Common myeloid progenitor, CD34-positive (primary cell): ENCODE measurements at regions not wholly inside any gene's neighbourhood (a gene's known extent, or its start where the extent isn't known, plus 50 kb on each side); places are given as distances from the start of the nearest gene placed in this dataset.

ENCODE experiments used
- CTCF ChIA-PET: fragments of 350-600 bp; sonication (Branson Sonifier 250); formaldehyde crosslinking; loops from one replicate; lab custom pipeline; 2021; ENCODE audit warnings: antibody characterized with exemption; lab: Charles Lee
- POLR2A ChIA-PET: fragments of 350-600 bp; sonication (Branson Sonifier 250); formaldehyde crosslinking; loops from one replicate; lab custom pipeline; 2021; ENCODE audit warnings: antibody characterized with exemption; lab: Charles Lee
- DNase-seq, 3 donors: peaks; one replicate each; pipeline versions ENCODE4 v3.0.0 to v3.0.0-alpha.2; 2013
- H3K27ac ChIP-seq, 2 experiments: 1 replicate in 1 of 2; 2 replicates in 1 of 2; pipeline ENCODE4 v1.7.0; 2013; ENCODE audit warnings: inconsistent platforms in 2 of 2, low read length in 2 of 2, mild to moderate bottlenecking in 2 of 2, low read depth in 1 of 2, moderate library complexity in 1 of 2; ENCODE audit not compliant: severe bottlenecking in 2 of 2, insufficient read depth in 1 of 2, poor library complexity in 1 of 2
- H3K27me3 ChIP-seq, 5 experiments: replicated peaks in 2 of 5; 1 replicate in 3 of 5; 2 replicates in 2 of 5; pipeline versions ENCODE4 v1.6.1 to v1.7.0; 2013; ENCODE audit warnings: low read length in 4 of 5, mild to moderate bottlenecking in 2 of 5, moderate library complexity in 2 of 5, inconsistent platforms in 1 of 5; ENCODE audit not compliant: insufficient read depth in 5 of 5, control insufficient read depth in 4 of 5
- H3K36me3 ChIP-seq, 4 experiments: 1 replicate in 2 of 4; 2 replicates in 2 of 4; pipeline versions ENCODE4 v1.6.1 to v1.7.0; 2013; ENCODE audit warnings: low read length in 3 of 4, control low read depth in 1 of 4, mild to moderate bottlenecking in 1 of 4; ENCODE audit not compliant: control insufficient read depth in 4 of 4, insufficient read depth in 4 of 4
- H3K4me1 ChIP-seq, 4 experiments: 1 replicate in 3 of 4; 2 replicates in 1 of 4; pipeline versions ENCODE4 v1.6.1 to v1.7.1; 2013; ENCODE audit warnings: low read length in 3 of 4, mild to moderate bottlenecking in 3 of 4, control low read depth in 1 of 4, inconsistent platforms in 1 of 4, moderate library complexity in 1 of 4; ENCODE audit not compliant: control insufficient read depth in 4 of 4, insufficient read depth in 4 of 4; ENCODE audit errors: control extremely low read depth in 1 of 4
- H3K4me3 ChIP-seq, 7 experiments: 1 replicate in 4 of 7; 2 replicates in 3 of 7; pipeline versions ENCODE4 v1.5.1 to v1.7.0; 2013; ENCODE audit warnings: mild to moderate bottlenecking in 7 of 7, low read length in 6 of 7, moderate library complexity in 6 of 7, inconsistent platforms in 2 of 7, low read depth in 2 of 7, control low read depth in 1 of 7; ENCODE audit not compliant: insufficient read depth in 4 of 7, control insufficient read depth in 1 of 7; ENCODE audit errors: extremely low read depth in 1 of 7
- H3K9me3 ChIP-seq, 5 experiments: 1 replicate in 4 of 5; 2 replicates in 1 of 5; pipeline versions ENCODE4 v1.6.1 to v1.7.1; 2013; ENCODE audit warnings: low read length in 4 of 5, mild to moderate bottlenecking in 2 of 5, inconsistent platforms in 1 of 5, low read depth in 1 of 5, moderate library complexity in 1 of 5; ENCODE audit not compliant: control insufficient read depth in 4 of 5, insufficient read depth in 2 of 5; ENCODE audit errors: control extremely low read depth in 1 of 5
- WGBS: methylation state at CpG from one replicate; pipeline ENCODE4 v1.1.5; 2013; ENCODE audit not compliant: insufficient coverage; 5-methylcytosine and 5-hydroxymethylcytosine counted together

- H3K4me3 ChIP-seq: no peak overlapping the region
- H3K36me3 ChIP-seq: no peaks in the 10 kb centered on the region
- H3K4me1 ChIP-seq: no peaks in the 10 kb centered on the region
- CTCF ChIA-PET: no interaction called here
- POLR2A ChIA-PET: no interaction called here
- WGBS: 97% methylated on average over 3 of the region's 3 CpGs
- no peak overlapping the region for H3K27ac ChIP-seq
- peaks cover 0 to 3% (median 0%) of the 10 kb centered on the region in 5 experiments for H3K9me3 ChIP-seq
- no peak for DNase-seq
- no peaks in the 10 kb centered on the region for H3K27me3 ChIP-seq
Observed at GRCh38 chr4:130851932-130852331, 1756.0 kb downstream of the C4orf33 start.

- ChIA-PET CTCF (no interaction called here), POLR2A (no interaction called here)
- DNase-seq: no peak
- Histone ChIP-seq H3K27ac (no peak overlapping the region), H3K4me1 (no peaks in the 10 kb centered on the region), H3K9me3 (peaks cover 0 to 3% (median 0%) of the 10 kb centered on the region in 5 experiments), H3K4me3 (no peak overlapping the region), H3K27me3 (no peaks in the 10 kb centered on the region), H3K36me3 (no peaks in the 10 kb centered on the region)
- 100% methylated on average over 1 of the region's 3 CpGs for WGBS
Observed at GRCh38 chr4:130855533-130855932, 1759.6 kb downstream of the C4orf33 start.

- DNase-seq: no peak
- ChIA-PET POLR2A (no interaction called here), CTCF (no interaction called here)
- Histone ChIP-seq H3K4me1 (no peaks in the 10 kb centered on the region), H3K4me3 (no peak overlapping the region), H3K27ac (no peak overlapping the region), H3K9me3 (no peaks in the 10 kb centered on the region), H3K36me3 (no peaks in the 10 kb centered on the region), H3K27me3 (no peaks in the 10 kb centered on the region)
- WGBS: 97% methylated on average over 3 of the region's 3 CpGs
Observed at GRCh38 chr4:130859991-130860390, 1764.0 kb downstream of the C4orf33 start.

- POLR2A ChIA-PET: no interaction called here
- Histone ChIP-seq H3K4me1 (no peaks in the 10 kb centered on the region), H3K27ac (no peak overlapping the region), H3K9me3 (no peaks in the 10 kb centered on the region), H3K4me3 (no peak overlapping the region), H3K36me3 (no peaks in the 10 kb centered on the region), H3K27me3 (no peaks in the 10 kb centered on the region)
- CTCF ChIA-PET: no interaction called here
- DNase-seq: no peak
Observed at GRCh38 chr4:130896920-130897319, 1801.0 kb downstream of the C4orf33 start.

- no peak overlapping the region for H3K27ac ChIP-seq
- H3K4me1 ChIP-seq: no peaks in the 10 kb centered on the region
- no peaks in the 10 kb centered on the region for H3K36me3 ChIP-seq
- no peaks in the 10 kb centered on the region for H3K27me3 ChIP-seq
- DNase-seq: peak in 1 of 3 donors; percentile 2
- ChIA-PET POLR2A (no interaction called here), CTCF (no interaction called here)
- no peaks in the 10 kb centered on the region for H3K9me3 ChIP-seq
- H3K4me3 ChIP-seq: no peak overlapping the region
- WGBS: 47% methylated on average over 3 of the region's 5 CpGs
Observed at GRCh38 chr4:130901321-130901720, 1805.4 kb downstream of the C4orf33 start.

- Histone ChIP-seq H3K36me3 (no peaks in the 10 kb centered on the region), H3K4me3 (no peak overlapping the region), H3K4me1 (no peaks in the 10 kb centered on the region), H3K27me3 (no peaks in the 10 kb centered on the region), H3K9me3 (peaks cover 0 to 3% (median 2%) of the 10 kb centered on the region in 5 experiments), H3K27ac (no peak overlapping the region)
- ChIA-PET CTCF (no interaction called here), POLR2A (no interaction called here)
- 80% methylated on average over 1 of the region's 2 CpGs for WGBS
- no peak for DNase-seq
Observed at GRCh38 chr4:130922955-130923354, 1827.0 kb downstream of the C4orf33 start.

GRCh38 chr4:130955520-130955919 lies 1859.6 kb downstream of the C4orf33 start:
- Histone ChIP-seq H3K4me3 (no peak overlapping the region), H3K4me1 (no peaks in the 10 kb centered on the region), H3K27me3 (no peaks in the 10 kb centered on the region), H3K36me3 (no peaks in the 10 kb centered on the region), H3K27ac (no peak overlapping the region), H3K9me3 (peaks cover 0 to 3% (median 0%) of the 10 kb centered on the region in 5 experiments)
- CTCF ChIA-PET: no interaction called here
- DNase-seq: no peak
- POLR2A ChIA-PET: no interaction called here
- WGBS: no CpG with 5 or more reads among the region's 1 CpG
